ENCODE measurements at regions not wholly inside any gene's neighbourhood (a gene's known extent, or its start where the extent isn't known, plus 50 kb on each side); places are given as distances from the start of the nearest gene placed in this dataset.

DNA sequence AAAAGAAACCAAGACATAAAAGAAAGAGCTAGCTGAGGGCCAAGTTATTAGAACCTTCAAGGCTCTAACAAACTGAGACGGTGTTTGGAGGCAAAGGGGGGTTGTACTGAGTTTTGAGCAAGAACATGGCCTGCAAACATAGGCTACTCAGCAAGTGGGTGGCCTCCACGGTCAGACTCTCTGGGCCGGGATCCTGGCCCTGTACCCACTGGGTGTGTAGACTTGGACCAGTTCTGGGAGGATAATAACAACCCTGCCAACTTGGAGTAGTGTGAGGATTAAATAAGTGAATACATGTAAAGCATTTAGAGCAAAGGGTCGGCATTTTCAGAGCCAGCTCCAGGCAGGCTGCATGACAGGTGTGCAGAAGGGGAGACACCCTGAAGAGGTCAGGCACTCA is 56.1 kb upstream of the TNFRSF19 start (continued):
- TF ChIP-seq SIN3B (IDR thresholded peaks at IDR 0.05; ENCODE audit: low read length) (no peak), MEF2D (CRISPR knock-in tag; IDR thresholded peaks at IDR 0.05) (no peak), JUNB (CRISPR knock-in tag; IDR thresholded peaks at IDR 0.05; ENCODE audit: borderline replicate concordance) (no peak), ZNF616 (CRISPR knock-in tag; IDR thresholded peaks at IDR 0.05; ENCODE audit: low read depth) (no peak)

DNA sequence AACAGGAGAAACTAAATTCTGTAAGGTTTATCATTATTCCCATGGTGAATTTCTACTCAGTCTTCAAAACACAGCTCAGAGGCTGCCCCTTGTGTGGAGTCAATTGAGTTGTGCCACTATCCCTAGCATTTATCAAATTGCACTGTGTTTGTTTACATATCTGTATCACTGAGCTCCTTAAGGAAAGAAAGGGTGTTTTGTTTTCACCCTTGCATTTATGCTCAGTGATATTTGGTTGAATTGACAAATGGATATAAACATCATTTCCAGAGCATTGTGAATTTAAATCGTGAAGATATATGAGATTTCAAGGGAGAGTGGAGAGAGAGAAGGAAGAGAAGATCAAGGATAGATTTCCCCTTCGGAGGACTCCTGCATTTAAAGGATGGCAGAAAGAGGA is 55.1 kb upstream of the TNFRSF19 start:
- WGBS (ENCODE audit: low lambda C conversion rate) = 86% methylated on average over 2 of the region's 2 CpGs
- in situ Hi-C loops (cut with HindIII; ENCODE audit: extremely low pct_ligation_motif_present, low pct_unique_long_range_greater_than_20kb) = no loop called here
- Histone ChIP-seq H3K27ac (ENCODE audit: extremely low read length, insufficient read depth, low read length) (no peak overlapping the region), H3K36me3 (replicated peaks in 1 of 2; ENCODE audit: control insufficient read depth in 1 of 2, insufficient read depth in 2 of 2, low read length in 2 of 2) (no peaks in the 10 kb centered on the region), H4K20me1 (ENCODE audit: insufficient read depth, low read length) (no peaks in the 10 kb centered on the region), H3K27me3 (ENCODE audit: control insufficient read depth in 1 of 2, insufficient read depth in 2 of 2, low read length in 2 of 2) (no peaks in the 10 kb centered on the region), H3K79me2 (ENCODE audit: insufficient read depth, low read length) (no peaks in the 10 kb centered on the region), H3K4me1 (ENCODE audit: insufficient read depth, low read length) (peaks cover 24% of the 10 kb centered on the region), H2AFZ (ENCODE audit: low read length) (no peak overlapping the region), H3K9me3 (ENCODE audit: low read length) (no peaks in the 10 kb centered on the region), H3K4me2 (ENCODE audit: low read depth, low read length) (no peak overlapping the region), H3K4me3 (replicated peaks in 1 of 3; ENCODE audit: insufficient read depth in 1 of 3, low read depth in 2 of 3, low read length in 3 of 3) (no peak overlapping the region), H3K9ac (ENCODE audit: insufficient read depth, low read depth, low read length) (no peak overlapping the region)
- DNase-seq (ENCODE audit: low spot score) (no peak), FAIRE-seq (no peak), ATAC-seq (no peak)
- POLR2A ChIA-PET = no interaction called here
- CTCF ChIA-PET (ENCODE audit: low intra/inter-chr PET ratio, low total read pairs) = no interaction called here
- no peak for TF ChIP-seq ZNF772 (CRISPR knock-in tag; IDR thresholded peaks at IDR 0.05)
- intact Hi-C loops (cut with micrococcal nuclease; ENCODE audit: unreplicated experiment) = no loop called here
- BruUV-seq (replicated peaks) = no TSS peak

DNA sequence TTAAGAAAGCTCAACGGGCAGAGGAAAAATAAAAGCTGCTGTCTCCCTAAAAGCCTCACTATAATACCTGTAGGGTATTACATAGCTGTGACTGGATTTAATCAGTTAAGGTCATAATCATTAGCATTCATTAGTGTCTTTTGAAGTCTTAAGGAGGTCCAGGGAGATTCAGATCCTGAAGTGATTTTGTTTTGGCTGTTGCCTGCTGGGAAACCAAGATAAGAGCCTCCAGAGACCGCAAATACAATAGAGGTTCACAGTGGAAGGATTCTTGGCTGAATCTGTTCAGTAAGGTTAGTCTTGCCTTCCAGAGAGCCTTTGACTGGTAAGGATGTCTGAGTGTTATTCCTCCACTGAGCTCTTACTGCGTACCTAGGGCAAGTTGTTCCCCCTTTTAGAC is 54.0 kb upstream of the TNFRSF19 start:
- H3K27me3 ChIP-seq (ENCODE audit: control insufficient read depth in 1 of 2, insufficient read depth in 2 of 2, low read length in 2 of 2) = no peaks in the 10 kb centered on the region
- H2AFZ ChIP-seq (ENCODE audit: low read length) = no peak overlapping the region
- no peak for ATAC-seq
- H3K4me3 ChIP-seq (replicated peaks in 1 of 3; ENCODE audit: insufficient read depth in 1 of 3, low read depth in 2 of 3, low read length in 3 of 3) = no peak overlapping the region
- no peaks in the 10 kb centered on the region for H3K79me2 ChIP-seq (ENCODE audit: insufficient read depth, low read length)
- H3K9ac ChIP-seq (ENCODE audit: insufficient read depth, low read depth, low read length) = no peak overlapping the region
- peak overlapping the region; percentile 11; the same call in 1 of the 2 replicates for H3K4me2 ChIP-seq (ENCODE audit: low read depth, low read length)
- H3K4me1 ChIP-seq (ENCODE audit: insufficient read depth, low read length) = peaks cover 30% of the 10 kb centered on the region
- H4K20me1 ChIP-seq (ENCODE audit: insufficient read depth, low read length) = no peaks in the 10 kb centered on the region
- H3K36me3 ChIP-seq (replicated peaks in 1 of 2; ENCODE audit: control insufficient read depth in 1 of 2, insufficient read depth in 2 of 2, low read length in 2 of 2) = no peaks in the 10 kb centered on the region
- no peaks in the 10 kb centered on the region for H3K9me3 ChIP-seq (ENCODE audit: low read length)
- WGBS (ENCODE audit: low lambda C conversion rate) = 96% methylated on average over 3 of the region's 3 CpGs
- DNase-seq (ENCODE audit: low spot score) = no peak
- no peak overlapping the region for H3K27ac ChIP-seq (ENCODE audit: extremely low read length, insufficient read depth, low read length)
- CTCF ChIA-PET (ENCODE audit: low intra/inter-chr PET ratio, low total read pairs) = no interaction called here
- in situ Hi-C loops (cut with HindIII; ENCODE audit: extremely low pct_ligation_motif_present, low pct_unique_long_range_greater_than_20kb) = no loop called here
- no peak for FAIRE-seq
- BruUV-seq (replicated peaks) = no TSS peak
- intact Hi-C loops (cut with micrococcal nuclease; ENCODE audit: unreplicated experiment) = no loop called here
- POLR2A ChIA-PET = no interaction called here
- no peak for TF ChIP-seq ELF4 (CRISPR knock-in tag; IDR thresholded peaks at IDR 0.05; ENCODE audit: borderline replicate concordance)
- no peak for TF ChIP-seq ZNF326 (CRISPR knock-in tag; IDR thresholded peaks at IDR 0.05; ENCODE audit: borderline replicate concordance)
- TF ChIP-seq RBFOX2 (IDR thresholded peaks at IDR 0.05; ENCODE audit: low read depth, low read length) = no peak
- TF ChIP-seq, protein P1, sequence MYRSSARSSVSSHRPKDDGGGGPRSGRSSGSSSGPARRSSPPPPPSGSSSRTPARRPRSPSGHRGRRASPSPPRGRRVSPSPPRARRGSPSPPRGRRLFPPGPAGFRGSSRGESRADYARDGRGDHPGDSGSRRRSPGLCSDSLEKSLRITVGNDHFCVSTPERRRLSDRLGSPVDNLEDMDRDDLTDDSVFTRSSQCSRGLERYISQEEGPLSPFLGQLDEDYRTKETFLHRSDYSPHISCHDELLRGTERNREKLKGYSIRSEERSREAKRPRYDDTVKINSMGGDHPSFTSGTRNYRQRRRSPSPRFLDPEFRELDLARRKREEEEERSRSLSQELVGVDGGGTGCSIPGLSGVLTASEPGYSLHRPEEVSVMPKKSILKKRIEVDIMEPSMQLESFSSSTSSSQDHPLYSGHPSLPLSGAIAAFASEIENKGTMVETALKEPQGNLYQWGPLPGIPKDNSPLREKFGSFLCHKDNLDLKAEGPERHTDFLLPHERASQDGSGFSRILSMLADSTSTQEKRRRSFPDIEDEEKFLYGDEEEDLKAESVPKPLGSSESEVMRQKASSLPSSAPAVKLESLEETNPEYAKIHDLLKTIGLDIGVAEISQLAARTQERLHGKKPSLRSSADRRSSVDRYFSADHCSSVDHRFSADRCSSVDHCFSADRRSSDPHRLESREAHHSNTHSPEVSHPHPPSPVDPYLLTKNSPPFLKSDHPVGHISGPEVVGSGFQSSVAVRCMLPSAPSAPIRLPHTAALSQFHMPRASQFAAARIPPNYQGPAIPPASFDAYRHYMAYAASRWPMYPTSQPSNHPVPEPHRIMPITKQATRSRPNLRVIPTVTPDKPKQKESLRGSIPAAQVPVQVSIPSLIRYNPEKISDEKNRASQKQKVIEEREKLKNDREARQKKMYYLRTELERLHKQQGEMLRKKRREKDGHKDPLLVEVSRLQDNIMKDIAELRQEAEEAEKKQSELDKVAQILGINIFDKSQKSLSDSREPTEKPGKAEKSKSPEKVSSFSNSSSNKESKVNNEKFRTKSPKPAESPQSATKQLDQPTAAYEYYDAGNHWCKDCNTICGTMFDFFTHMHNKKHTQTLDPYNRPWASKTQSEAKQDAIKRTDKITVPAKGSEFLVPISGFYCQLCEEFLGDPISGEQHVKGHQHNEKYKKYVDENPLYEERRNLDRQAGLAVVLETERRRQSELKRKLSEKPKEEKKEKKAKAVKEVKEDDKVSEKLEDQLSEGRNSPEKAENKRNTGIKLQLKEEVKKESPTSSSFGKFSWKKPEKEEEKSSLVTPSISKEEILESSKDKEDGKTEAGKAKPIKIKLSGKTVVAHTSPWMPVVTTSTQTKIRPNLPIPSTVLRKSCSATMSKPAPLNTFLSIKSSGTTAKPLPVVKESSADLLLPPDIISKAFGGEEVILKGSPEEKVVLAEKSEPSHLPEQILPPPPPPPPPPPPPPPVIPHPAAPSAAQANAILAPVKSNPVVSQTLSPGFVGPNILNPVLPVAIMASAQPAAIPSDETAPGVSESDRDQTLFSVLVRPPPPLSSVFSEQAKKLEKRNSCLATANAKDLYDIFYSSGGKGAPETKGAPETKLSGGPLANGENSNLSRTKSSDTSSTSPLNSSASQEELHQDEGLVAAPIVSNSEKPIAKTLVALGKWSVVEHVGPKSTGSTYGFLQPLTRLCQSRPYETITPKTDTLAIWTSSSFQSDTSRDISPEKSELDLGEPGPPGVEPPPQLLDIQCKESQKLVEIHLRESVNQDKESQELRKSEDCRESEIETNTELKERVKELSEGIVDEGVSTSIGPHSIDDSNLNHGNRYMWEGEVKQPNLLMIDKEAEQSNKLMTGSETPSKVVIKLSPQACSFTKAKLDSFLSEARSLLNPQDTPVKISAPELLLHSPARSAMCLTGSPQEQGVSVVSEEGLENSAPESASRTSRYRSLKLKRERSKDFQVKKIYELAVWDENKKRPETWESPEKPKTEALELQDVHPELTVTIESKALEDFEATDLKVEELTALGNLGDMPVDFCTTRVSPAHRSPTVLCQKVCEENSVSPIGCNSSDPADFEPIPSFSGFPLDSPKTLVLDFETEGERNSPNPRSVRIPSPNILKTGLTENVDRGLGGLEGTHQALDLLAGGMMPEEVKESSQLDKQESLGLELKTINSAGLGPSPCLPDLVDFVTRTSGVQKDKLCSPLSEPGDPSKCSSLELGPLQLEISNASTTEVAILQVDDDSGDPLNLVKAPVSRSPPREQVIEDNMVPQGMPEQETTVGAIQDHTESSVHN (CRISPR knock-in tag; IDR thresholded peaks at IDR 0.05) = no peak
- TF ChIP-seq, protein P2, sequence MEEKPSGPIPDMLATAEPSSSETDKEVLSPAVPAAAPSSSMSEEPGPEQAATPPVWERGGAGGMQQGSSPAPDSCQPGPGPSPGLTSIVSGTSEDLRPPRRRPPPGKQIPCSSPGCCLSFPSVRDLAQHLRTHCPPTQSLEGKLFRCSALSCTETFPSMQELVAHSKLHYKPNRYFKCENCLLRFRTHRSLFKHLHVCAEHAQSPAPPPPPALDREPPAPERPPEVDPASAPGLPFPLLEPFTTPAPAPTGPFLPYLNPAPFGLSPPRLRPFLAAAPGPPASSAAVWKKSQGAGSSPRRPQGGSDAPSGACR (CRISPR knock-in tag; IDR thresholded peaks at IDR 0.05) = no peak

Measured in HepG2 (cell line).